ENCODE measurements at regions not wholly inside any gene's neighbourhood (a gene's known extent, or its start where the extent isn't known, plus 50 kb on each side); places are given as distances from the start of the nearest gene placed in this dataset.
A peak's percentile ranks its signal among the peaks of the same experiment; 100 is the strongest.

DNA sequence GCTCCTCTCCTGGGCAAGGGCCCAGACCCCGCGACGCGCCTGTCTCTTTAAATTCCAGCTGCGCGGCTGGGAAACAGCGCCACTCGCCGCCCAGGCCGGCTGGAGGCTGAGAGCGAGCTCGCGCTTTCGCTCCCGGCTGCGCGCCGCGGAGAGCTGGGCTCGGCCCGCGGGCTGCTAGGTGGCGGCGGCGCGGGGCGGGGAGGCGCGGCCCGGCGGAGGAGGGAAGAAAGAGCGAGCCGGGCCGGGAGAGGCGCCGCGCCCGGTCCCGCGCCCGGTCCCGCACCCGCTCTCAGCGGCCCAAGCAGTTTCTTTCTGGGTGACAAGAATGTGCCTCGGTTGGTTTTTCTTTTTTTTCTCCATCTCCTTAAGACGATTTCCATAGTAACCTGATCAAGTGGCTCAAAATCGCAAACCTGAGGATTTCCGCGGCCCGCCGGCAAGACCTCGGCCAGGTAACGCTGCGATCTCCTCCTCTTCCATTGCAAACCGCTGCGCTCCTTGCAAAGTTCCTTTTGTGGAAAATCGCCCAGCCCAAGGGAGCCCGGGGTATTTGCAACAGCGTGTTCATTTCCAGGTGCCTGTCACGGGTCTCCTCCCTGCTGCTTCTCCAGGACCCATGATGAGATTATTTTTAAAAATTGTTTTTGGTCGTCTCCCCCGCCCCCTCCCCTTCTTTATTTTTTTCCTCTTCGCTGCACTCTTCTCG lies 259.5 kb upstream of the E2F7 start:
- peaks cover 0 to 6% (median 5%) of the 10 kb centered on the region in 3 donors for H3K27me3 ChIP-seq (ENCODE audit: control insufficient read depth in 3 of 3, insufficient read depth in 3 of 3, low read length in 3 of 3)
- H3K9me3 ChIP-seq (ENCODE audit: control insufficient read depth in 2 of 2, insufficient read depth in 1 of 2, low read depth in 1 of 2, low read length in 1 of 2), result no peaks in the 10 kb centered on the region
- H3K27ac ChIP-seq (ENCODE audit: low read depth in 1 of 3, low read length in 2 of 3), result peak overlapping the region in 1 of 3 donors; percentile 45
- DNase-seq (peak; percentile 67 to 91), FAIRE-seq (no peak)
- peak overlapping the region; percentile 35 to 65 (median 44) for H3K4me3 ChIP-seq (ENCODE audit: low read depth in 1 of 3, low read length in 3 of 3)
- WGBS, 3 donors, result 0 to 2% (median 2%) methylated on average over 36 to 64 of the region's 64 CpGs
- no peaks in the 10 kb centered on the region for H3K4me1 ChIP-seq (ENCODE audit: control insufficient read depth in 3 of 3, insufficient read depth in 2 of 3, low read depth in 1 of 3, low read length in 2 of 3)
- no peaks in the 10 kb centered on the region for H3K36me3 ChIP-seq (ENCODE audit: control insufficient read depth in 3 of 3, insufficient read depth in 2 of 3, low read depth in 1 of 3, low read length in 3 of 3)

DNA sequence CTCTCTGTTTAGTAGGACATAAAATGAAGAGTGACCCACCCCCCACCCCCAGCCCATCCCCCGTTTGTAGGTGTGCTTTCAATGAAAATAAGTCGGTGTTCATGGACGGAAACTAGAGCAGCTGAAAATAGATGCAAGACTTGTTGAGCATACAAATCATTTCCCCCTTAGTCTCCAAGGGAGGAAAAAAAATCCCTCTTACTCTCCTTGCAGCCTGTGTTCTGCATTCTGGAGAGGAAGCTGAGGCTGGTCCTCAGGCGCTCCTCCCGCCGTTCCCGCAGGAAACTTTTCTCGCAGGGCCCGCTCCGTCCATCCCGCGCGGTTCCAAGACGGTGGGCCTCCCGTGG lies 259.0 kb upstream of the E2F7 start:
- peak overlapping the region; percentile 35 to 65 (median 44) for H3K4me3 ChIP-seq (ENCODE audit: low read depth in 1 of 3, low read length in 3 of 3)
- 1 to 2% (median 2%) methylated on average over 15 of the region's 15 CpGs for WGBS, 3 donors
- H3K36me3 ChIP-seq (ENCODE audit: control insufficient read depth in 3 of 3, insufficient read depth in 2 of 3, low read depth in 1 of 3, low read length in 3 of 3), result no peaks in the 10 kb centered on the region
- no peaks in the 10 kb centered on the region for H3K4me1 ChIP-seq (ENCODE audit: control insufficient read depth in 3 of 3, insufficient read depth in 2 of 3, low read depth in 1 of 3, low read length in 2 of 3)
- peaks cover 0 to 6% (median 5%) of the 10 kb centered on the region in 3 donors for H3K27me3 ChIP-seq (ENCODE audit: control insufficient read depth in 3 of 3, insufficient read depth in 3 of 3, low read length in 3 of 3)
- no peak overlapping the region for H3K27ac ChIP-seq (ENCODE audit: low read depth in 1 of 3, low read length in 2 of 3)
- no peaks in the 10 kb centered on the region for H3K9me3 ChIP-seq (ENCODE audit: control insufficient read depth in 2 of 2, insufficient read depth in 1 of 2, low read depth in 1 of 2, low read length in 1 of 2)
- DNase-seq (no peak), FAIRE-seq (no peak)

DNA sequence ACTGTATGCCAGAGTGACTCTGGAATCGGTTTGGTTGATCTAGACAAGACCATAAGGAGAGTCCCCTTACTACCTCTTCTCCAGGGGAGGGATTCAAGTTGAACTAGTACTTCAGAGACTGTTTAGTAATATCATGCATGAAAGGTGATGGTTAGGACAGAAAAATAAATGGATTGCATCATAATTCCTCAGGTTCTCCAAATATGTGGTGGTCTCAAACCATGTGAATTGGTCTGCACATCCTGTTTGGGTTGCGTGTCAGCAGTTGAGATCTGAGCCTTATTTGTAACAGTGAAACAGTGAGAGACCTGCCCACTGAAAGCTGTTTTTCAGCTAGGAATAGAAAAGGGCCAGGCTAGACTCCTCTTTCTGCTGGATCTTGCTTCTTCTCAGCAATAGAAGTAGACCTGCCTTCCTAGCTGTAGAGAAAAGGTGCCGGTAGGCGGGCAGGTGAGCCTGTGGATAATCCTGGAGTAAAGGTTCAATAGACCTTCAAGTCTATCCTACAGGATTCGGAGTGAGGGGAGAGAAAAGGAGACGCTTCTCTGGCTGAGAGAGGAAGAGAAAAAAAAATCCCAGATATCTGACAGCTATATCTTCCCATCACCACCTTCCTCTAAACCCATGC lies 258.5 kb upstream of the E2F7 start:
- no peaks in the 10 kb centered on the region for H3K36me3 ChIP-seq (ENCODE audit: control insufficient read depth in 3 of 3, insufficient read depth in 2 of 3, low read depth in 1 of 3, low read length in 3 of 3)
- H3K27ac ChIP-seq (ENCODE audit: low read depth in 1 of 3, low read length in 2 of 3), result no peak overlapping the region
- FAIRE-seq, result no peak
- H3K9me3 ChIP-seq (ENCODE audit: control insufficient read depth in 2 of 2, insufficient read depth in 1 of 2, low read depth in 1 of 2, low read length in 1 of 2), result no peaks in the 10 kb centered on the region
- H3K4me1 ChIP-seq (ENCODE audit: control insufficient read depth in 3 of 3, insufficient read depth in 2 of 3, low read depth in 1 of 3, low read length in 2 of 3), result no peaks in the 10 kb centered on the region
- no peak for DNase-seq
- H3K27me3 ChIP-seq (ENCODE audit: control insufficient read depth in 3 of 3, insufficient read depth in 3 of 3, low read length in 3 of 3), result peaks cover 0 to 6% (median 5%) of the 10 kb centered on the region in 3 donors
- H3K4me3 ChIP-seq (ENCODE audit: low read depth in 1 of 3, low read length in 3 of 3), result no peak overlapping the region
- WGBS, 3 donors, result 75 to 83% (median 78%) methylated on average over 6 of the region's 6 CpGs

DNA sequence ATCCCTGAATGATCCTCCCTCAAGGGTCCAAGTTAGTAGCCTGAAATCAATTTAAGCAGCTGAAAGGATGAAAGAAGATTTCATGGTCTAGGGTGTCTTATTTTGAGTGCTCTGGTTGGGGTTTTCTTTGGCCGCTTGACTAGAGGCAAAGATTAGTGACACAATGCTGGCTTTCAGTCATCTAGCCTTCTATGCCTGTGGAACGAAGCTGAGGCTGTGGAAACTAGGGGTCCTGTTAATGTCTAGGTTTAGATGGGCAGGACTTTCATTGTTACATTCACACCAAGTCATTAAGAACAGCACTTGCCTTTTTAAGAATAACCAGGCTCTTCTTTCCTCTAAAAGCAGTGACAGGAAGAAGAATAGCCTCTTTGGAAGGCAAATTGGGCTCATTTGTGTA lies 253.8 kb upstream of the E2F7 start:
- H3K9me3 ChIP-seq (ENCODE audit: control insufficient read depth in 2 of 2, insufficient read depth in 1 of 2, low read depth in 1 of 2, low read length in 1 of 2), result no peaks in the 10 kb centered on the region
- no peaks in the 10 kb centered on the region for H3K4me1 ChIP-seq (ENCODE audit: control insufficient read depth in 3 of 3, insufficient read depth in 2 of 3, low read depth in 1 of 3, low read length in 2 of 3)
- H3K27me3 ChIP-seq (ENCODE audit: control insufficient read depth in 3 of 3, insufficient read depth in 3 of 3, low read length in 3 of 3), result no peaks in the 10 kb centered on the region
- no peak overlapping the region for H3K27ac ChIP-seq (ENCODE audit: low read depth in 1 of 3, low read length in 2 of 3)
- FAIRE-seq (no peak), DNase-seq (no peak)
- H3K4me3 ChIP-seq (ENCODE audit: low read depth in 1 of 3, low read length in 3 of 3), result no peak overlapping the region
- WGBS, 3 donors, result 74 to 83% (median 77%) methylated on average over 2 of the region's 2 CpGs
- H3K36me3 ChIP-seq (ENCODE audit: control insufficient read depth in 3 of 3, insufficient read depth in 2 of 3, low read depth in 1 of 3, low read length in 3 of 3), result no peaks in the 10 kb centered on the region

DNA sequence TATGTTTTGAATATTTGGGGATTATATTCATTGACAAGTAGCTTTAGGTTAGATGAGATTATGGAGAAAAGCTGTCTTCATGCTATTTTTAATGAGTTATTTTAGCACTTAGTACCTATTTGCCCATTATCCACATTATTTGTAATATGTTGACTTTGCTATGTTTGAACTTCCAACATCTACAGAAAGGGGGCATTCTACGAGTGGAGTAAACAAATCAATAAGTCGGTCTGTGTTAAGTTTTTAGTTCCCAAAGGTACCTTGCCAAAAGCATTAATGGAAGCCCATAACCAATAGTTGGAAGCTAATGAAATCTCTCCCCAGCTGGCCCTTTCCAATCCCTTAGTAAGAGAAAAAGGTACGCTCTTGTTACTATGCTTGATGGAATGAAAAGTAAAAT lies 250.0 kb upstream of the E2F7 start:
- DNase-seq (no peak), FAIRE-seq (no peak)
- H3K4me3 ChIP-seq (ENCODE audit: low read depth in 1 of 3, low read length in 3 of 3), result no peak overlapping the region
- H3K27me3 ChIP-seq (ENCODE audit: control insufficient read depth in 3 of 3, insufficient read depth in 3 of 3, low read length in 3 of 3), result no peaks in the 10 kb centered on the region
- H3K27ac ChIP-seq (ENCODE audit: low read depth in 1 of 3, low read length in 2 of 3), result no peak overlapping the region
- WGBS, 3 donors, result 72 to 80% (median 72%) methylated on average over 3 of the region's 3 CpGs
- H3K4me1 ChIP-seq (ENCODE audit: control insufficient read depth in 3 of 3, insufficient read depth in 2 of 3, low read depth in 1 of 3, low read length in 2 of 3), result no peaks in the 10 kb centered on the region
- H3K9me3 ChIP-seq (ENCODE audit: control insufficient read depth in 2 of 2, insufficient read depth in 1 of 2, low read depth in 1 of 2, low read length in 1 of 2), result no peaks in the 10 kb centered on the region
- no peaks in the 10 kb centered on the region for H3K36me3 ChIP-seq (ENCODE audit: control insufficient read depth in 3 of 3, insufficient read depth in 2 of 3, low read depth in 1 of 3, low read length in 3 of 3)

DNA sequence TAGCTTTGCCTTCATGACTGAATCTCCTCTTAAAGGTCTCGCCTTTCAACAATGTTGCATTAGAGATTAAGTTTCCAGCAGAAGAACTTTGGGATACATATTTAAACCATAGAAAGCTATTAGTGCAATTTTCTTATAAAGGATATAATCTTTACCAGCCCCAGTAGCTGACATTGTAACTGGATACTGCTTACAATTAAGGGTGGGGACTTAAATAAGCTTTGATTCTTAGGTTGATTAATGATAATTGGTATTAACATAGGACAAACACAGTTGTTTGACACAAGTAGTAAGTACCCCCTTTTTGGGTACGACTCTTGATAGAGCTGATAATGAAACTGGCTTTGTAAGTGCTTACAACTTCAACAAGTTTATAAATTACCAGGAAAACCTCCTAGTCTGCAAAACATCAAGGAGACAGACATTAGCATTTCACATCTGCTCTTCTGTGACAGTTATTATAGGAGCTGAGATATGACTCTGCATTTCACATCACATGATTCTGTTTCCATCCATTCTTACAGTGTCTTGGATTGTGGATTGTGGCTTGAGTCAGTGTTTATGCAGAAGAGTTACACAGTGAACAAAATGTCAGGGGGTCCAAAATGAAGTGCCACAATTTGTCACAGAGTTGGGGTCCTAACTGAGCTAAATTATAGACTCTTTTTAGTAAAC lies 249.1 kb upstream of the E2F7 start:
- FAIRE-seq (no peak), DNase-seq (no peak)
- Histone ChIP-seq H3K36me3 (ENCODE audit: control insufficient read depth in 3 of 3, insufficient read depth in 2 of 3, low read depth in 1 of 3, low read length in 3 of 3) (no peaks in the 10 kb centered on the region), H3K9me3 (ENCODE audit: control insufficient read depth in 2 of 2, insufficient read depth in 1 of 2, low read depth in 1 of 2, low read length in 1 of 2) (no peaks in the 10 kb centered on the region), H3K27ac (ENCODE audit: low read depth in 1 of 3, low read length in 2 of 3) (no peak overlapping the region), H3K4me3 (ENCODE audit: low read depth in 1 of 3, low read length in 3 of 3) (no peak overlapping the region), H3K27me3 (ENCODE audit: control insufficient read depth in 3 of 3, insufficient read depth in 3 of 3, low read length in 3 of 3) (no peaks in the 10 kb centered on the region), H3K4me1 (ENCODE audit: control insufficient read depth in 3 of 3, insufficient read depth in 2 of 3, low read depth in 1 of 3, low read length in 2 of 3) (no peaks in the 10 kb centered on the region)
- WGBS, 3 donors, result 58 to 66% (median 64%) methylated on average over 2 of the region's 2 CpGs

DNA sequence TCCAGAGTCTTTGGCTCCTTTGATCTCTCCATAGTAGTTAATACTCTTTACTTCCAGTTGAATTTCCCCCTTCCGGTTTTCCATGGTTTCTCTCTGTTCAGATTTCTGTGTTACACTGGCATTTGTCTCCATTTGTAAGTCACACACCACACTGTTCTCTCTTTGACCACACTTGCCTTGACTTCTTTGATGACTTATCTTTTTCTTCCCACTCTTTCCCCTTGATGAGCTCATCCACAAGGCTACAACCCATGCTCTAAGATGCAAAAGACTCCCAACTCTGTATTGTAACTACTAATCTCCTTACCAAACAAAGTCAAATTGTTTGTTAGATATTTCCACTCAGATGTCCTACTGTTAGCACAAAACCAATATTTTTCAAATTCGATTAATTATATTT lies 242.7 kb upstream of the E2F7 start:
- FAIRE-seq (no peak), DNase-seq (no peak)
- no peaks in the 10 kb centered on the region for H3K4me1 ChIP-seq (ENCODE audit: control insufficient read depth in 3 of 3, insufficient read depth in 2 of 3, low read depth in 1 of 3, low read length in 2 of 3)
- no peaks in the 10 kb centered on the region for H3K27me3 ChIP-seq (ENCODE audit: control insufficient read depth in 3 of 3, insufficient read depth in 3 of 3, low read length in 3 of 3)
- no peaks in the 10 kb centered on the region for H3K9me3 ChIP-seq (ENCODE audit: control insufficient read depth in 2 of 2, insufficient read depth in 1 of 2, low read depth in 1 of 2, low read length in 1 of 2)
- no peak overlapping the region for H3K27ac ChIP-seq (ENCODE audit: low read depth in 1 of 3, low read length in 2 of 3)
- no peak overlapping the region for H3K4me3 ChIP-seq (ENCODE audit: low read depth in 1 of 3, low read length in 3 of 3)
- no peaks in the 10 kb centered on the region for H3K36me3 ChIP-seq (ENCODE audit: control insufficient read depth in 3 of 3, insufficient read depth in 2 of 3, low read depth in 1 of 3, low read length in 3 of 3)
- 80 to 83% (median 82%) methylated on average over 2 of the region's 2 CpGs for WGBS, 3 donors

DNA sequence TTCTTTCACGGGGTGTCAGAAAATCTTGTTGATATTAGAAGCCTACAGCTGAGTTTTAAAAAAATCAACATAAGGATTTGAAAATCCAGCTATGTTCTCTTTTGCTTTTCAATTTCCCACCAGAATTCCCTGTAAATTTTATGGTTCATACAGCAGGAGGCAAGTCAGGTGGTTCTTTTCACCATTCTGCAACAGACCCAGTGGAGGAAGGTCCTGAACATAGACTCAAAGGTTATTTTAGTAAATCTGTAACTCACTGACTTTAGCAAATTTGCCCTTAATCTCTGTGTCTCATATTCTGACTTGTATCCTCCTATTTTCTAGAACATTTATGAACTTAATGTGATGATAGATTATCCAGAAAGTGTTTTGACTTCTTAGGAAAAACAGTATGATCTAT lies 235.4 kb upstream of the E2F7 start:
- Histone ChIP-seq H3K9me3 (ENCODE audit: control insufficient read depth in 2 of 2, insufficient read depth in 1 of 2, low read depth in 1 of 2, low read length in 1 of 2) (no peaks in the 10 kb centered on the region), H3K4me1 (ENCODE audit: control insufficient read depth in 3 of 3, insufficient read depth in 2 of 3, low read depth in 1 of 3, low read length in 2 of 3) (peaks cover 0 to 4% (median 0%) of the 10 kb centered on the region in 3 donors), H3K4me3 (ENCODE audit: low read depth in 1 of 3, low read length in 3 of 3) (no peak overlapping the region), H3K27ac (ENCODE audit: low read depth in 1 of 3, low read length in 2 of 3) (peak overlapping the region in 1 of 3 donors; percentile 44), H3K27me3 (ENCODE audit: control insufficient read depth in 3 of 3, insufficient read depth in 3 of 3, low read length in 3 of 3) (no peaks in the 10 kb centered on the region), H3K36me3 (ENCODE audit: control insufficient read depth in 3 of 3, insufficient read depth in 2 of 3, low read depth in 1 of 3, low read length in 3 of 3) (no peaks in the 10 kb centered on the region)
- DNase-seq (peak in 1 of 2 donors; percentile 64), FAIRE-seq (no peak)
- 0 to 25% (median 7%) methylated on average over 1 of the region's 1 CpG for WGBS, 3 donors
